LNCAP (cell line): ENCODE measurements at regions not wholly inside any gene's neighbourhood (a gene's known extent, or its start where the extent isn't known, plus 50 kb on each side); places are given as distances from the start of the nearest gene placed in this dataset.

Experiments used
- CTCF ChIP-seq: fragments of 450-650 bp; IDR thresholded peaks from 2 replicates; pipeline ENCODE4 v1.5.1; 2017; ENCODE audit warnings: mild to moderate bottlenecking

- no peak for TF ChIP-seq CTCF
Measured at GRCh38 chr6:155630085-155630484, 174.4 kb upstream of the NOX3 start.

GRCh38 chr6:155629652-155630051 is 174.0 kb upstream of the NOX3 start:
- no peak for TF ChIP-seq CTCF

GRCh38 chr6:155628306-155628705 is 172.7 kb upstream of the NOX3 start:
- TF ChIP-seq CTCF, result no peak

- TF ChIP-seq CTCF, result no peak
Measured at GRCh38 chr6:155623450-155624178, 168.0 kb upstream of the NOX3 start.

GRCh38 chr6:155614606-155615005 is 159.0 kb upstream of the NOX3 start:
- TF ChIP-seq CTCF, result no peak

- TF ChIP-seq CTCF, result no peak
Measured at GRCh38 chr6:155611742-155612141, 156.1 kb upstream of the NOX3 start.

- TF ChIP-seq CTCF, result no peak
Measured at GRCh38 chr6:155604991-155605390, 149.4 kb upstream of the NOX3 start.

GRCh38 chr6:155599561-155599960 is 143.9 kb upstream of the NOX3 start:
- no peak for TF ChIP-seq CTCF
